Renal pelvis (tissue), 1 donor: ENCODE measurements at regions not wholly inside any gene's neighbourhood (a gene's known extent, or its start where the extent isn't known, plus 50 kb on each side); places are given as distances from the start of the nearest gene placed in this dataset.
"Not testable (repeated sequence)": the region's sequence is repeated elsewhere in the genome, so short reads cannot be mapped to it uniquely, and the experiment has no call there.

ENCODE experiments used
- DNase-seq: peaks from one replicate; pipeline ENCODE4 v3.0.0-alpha.2; 2013

DNA sequence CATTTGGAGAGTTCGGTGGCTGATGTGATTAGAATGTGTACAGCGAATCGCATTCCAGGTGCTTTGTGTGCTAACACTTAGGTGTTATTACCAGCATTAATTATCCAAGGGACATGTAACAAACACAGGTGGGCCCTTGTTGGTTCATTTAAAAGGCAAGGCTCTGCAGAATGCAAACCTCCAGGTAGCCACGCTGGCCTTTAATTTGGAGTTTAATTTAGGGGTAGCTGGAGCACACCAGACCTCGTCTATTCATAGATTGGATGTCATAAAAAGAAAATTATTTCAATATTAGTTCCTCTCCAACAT, 191.1 kb downstream of the MAT2B start:
- DNase-seq = no peak

DNA sequence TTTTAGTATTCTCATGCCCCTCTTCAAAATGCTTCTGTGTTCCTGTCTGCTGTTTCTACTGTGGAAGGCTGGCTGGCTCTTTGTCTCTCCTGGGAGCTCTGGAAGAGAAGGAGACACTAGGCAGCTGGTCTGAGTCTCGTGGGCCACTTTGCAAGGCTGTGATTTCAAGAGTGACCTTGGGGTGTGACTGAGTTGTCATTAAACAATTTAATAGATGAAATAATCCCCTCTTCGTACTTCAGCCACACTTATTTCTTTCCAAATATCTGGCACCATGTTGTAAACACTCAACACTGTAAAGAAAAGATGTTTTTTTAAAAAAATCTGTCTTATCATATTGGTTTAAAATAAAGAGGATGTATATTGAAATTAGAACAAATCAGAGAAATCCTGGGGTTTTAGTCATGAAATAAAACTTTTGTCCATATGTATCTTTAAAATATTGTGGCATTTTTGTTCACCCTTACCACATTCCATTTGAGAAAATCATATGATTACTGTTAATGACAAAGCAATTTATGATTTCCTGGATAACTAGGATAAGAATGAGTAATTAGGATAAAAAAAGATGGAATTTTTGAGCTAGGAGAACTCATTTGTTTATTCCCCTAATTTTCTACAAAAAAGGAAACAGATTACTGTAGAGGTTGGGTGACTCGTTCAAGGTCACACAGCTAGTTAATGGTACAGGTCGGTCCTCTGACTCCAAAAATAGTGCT, 200.8 kb downstream of the MAT2B start:
- DNase-seq = no peak

DNA sequence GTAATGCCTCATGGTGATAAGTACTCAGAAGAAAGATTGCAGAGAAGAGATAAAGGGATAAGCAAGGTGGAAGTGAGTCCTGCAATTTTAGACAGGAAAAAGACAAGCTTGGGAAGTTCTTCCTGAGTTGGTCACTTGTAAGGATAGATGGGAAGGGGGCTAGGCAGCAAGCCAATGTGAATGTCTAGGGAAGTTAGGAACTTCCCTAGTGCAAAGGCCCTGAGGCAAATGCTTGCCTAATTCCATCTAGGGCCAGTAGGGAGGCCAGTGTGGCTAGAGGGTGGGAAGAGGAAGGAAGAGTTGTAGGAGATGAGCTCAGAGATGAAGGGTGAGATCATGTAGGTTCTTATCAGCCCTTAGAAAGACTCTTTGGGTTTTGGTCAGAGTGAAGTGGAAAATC, 206.6 kb downstream of the MAT2B start:
- DNase-seq = no peak

DNA sequence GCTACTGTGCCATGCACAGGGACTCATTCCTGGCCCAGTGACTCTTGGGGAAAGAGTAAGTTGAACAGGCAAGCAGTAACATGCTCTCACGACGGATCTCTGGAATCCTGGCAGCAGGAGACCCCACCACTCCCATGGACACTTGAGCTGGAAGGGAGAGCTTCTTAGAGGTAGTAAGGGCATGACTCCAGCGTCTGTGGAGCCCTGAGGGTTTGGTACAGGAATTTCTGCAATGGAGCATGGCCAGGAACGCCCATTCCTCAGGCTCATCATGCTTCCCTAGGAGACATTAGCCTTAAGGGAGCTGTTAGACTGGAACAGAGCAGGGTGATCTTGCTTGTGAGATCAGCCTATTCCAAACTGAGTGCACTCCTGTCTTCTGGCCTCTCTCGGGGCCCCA, 212.9 kb downstream of the MAT2B start:
- DNase-seq = no peak

DNA sequence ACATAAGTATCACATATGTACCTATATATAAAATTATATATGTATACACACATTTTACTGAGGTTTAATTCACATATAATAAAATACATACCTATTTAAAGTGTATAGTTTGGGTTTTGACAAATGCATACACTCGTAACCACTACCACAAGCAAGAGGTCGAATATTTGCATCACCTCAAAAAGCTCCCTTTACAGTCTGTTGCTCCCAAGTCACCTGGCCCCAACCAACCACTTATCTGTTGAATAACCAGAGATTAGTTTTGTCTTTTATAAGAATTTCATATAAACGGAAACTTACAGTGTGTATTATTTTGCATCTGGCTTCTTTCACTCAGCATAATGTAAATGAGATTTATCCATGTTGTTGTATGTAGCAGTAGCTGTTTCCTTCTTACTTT, 218.9 kb downstream of the MAT2B start:
- DNase-seq = no peak

DNA sequence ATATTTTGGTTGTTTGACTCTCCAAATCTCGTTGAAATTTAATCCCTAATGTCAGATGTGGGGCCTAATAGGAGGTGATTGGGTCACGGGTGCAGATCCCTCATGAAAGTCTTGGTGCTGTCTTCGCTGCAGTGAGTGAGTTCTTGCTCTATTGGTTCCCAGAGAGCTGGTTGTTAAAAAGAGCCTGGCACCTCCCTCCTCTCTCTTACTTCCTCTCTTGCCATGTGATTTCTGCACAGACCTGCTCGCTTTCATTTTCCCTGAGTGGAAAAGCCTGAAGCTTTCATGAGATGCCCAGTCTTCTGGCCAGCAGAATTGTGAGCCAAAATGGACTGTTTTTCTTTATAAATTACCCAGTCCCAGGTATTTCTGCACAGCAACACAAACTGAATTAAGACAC, 221.6 kb downstream of the MAT2B start:
- no peak for DNase-seq

DNA sequence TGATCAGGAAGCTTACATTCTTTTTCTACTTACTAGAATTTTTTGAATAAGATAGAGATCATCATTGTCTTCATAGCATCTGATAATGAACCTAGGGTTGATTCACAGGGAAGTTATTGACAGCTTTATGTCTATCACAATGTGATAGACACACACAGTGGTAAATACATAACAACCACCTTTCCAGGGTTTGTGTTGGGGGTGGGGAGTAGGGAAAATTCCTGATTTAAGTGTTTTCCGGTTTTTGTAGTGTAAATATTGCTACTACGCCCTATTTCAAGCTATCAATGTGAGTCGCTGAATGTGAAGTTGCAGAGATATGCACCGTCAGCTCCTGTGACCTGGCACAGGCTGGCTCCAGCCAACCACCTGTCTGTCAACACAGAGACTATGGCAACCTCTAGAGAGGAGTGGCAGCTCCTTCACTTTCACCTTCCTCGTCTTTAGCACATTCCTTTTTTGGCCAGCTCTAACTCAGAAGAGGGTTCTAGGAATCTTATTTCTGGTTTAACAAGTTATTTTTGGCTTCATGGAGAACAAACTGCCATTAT, 224.9 kb downstream of the MAT2B start:
- DNase-seq = no peak

DNA sequence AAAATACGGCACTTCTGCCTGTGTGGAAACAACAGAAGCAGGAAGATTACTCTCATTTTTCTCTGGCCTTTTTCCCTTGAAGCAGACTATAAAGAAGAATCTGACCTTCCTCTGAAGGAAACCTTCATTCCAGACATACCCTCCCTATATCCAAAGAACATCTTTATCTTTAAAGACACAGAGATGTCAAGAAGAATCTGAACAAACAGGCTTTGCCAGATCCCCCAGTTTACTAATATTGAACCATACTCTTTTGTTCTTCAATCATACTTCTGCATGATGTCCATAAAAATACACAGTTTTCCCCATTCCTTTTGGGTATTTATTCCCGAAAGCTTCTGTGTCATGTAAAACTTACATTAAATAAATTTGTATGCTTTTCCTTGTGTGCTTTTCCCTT, 225.8 kb downstream of the MAT2B start:
- no peak for DNase-seq

DNA sequence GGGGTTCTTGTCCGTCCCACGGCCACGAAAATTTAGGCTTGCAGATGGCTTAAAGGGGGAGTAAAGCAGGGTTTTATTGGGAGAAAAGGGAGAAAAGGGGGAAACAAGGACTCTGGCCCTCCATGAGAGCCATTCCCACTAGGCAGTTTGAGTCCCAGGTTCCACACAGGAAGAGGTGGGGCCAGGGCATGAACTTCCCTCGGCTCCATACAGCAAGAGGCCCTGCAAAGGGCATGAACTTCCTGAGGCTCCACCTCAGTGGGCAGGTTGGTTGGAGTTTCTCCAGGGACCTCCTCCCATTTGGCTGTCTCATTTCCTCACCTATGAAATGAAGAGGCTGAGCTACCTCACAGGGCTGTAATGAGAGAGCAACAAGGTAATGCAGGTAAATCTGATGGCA, 229.7 kb downstream of the MAT2B start:
- no peak for DNase-seq

DNA sequence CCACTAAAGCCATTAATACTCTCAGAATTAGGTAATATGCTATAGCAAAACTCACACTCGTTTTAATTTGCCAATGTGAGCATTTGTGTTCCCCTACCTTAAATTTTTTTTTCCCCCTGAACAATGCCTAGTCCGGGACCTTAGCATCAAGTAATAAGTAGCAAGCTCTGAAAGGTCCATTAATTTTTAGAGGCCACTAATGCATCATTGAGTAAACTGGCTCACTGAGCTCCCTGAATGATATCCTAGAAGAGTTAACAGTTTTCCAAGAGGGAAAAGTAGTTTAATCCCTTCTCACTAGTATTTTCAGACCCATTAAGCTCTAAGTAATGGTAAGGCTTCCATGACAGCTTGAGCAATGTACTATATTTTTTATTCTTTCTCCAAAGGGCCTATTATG, 242.2 kb downstream of the MAT2B start:
- peak; percentile 24 for DNase-seq

DNA sequence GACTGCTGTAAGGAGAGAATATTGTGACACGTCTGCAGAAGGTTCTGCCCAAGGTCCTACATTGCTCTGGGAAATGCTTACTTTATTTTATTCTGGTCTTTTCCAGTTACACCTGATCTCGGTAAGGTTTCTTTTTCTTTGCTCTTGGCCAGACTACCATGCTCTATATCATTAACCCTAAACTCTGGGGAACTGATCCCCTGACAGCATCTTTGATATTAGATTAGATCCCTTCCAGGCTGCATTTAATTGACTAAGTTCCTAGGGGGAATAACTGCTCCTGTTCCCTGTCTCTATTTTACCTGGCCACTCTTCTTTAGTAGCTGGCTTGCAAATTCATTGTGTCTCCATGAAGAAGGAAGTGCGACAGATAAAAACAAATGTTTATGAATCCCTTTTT, 243.5 kb downstream of the MAT2B start:
- DNase-seq = no peak

DNA sequence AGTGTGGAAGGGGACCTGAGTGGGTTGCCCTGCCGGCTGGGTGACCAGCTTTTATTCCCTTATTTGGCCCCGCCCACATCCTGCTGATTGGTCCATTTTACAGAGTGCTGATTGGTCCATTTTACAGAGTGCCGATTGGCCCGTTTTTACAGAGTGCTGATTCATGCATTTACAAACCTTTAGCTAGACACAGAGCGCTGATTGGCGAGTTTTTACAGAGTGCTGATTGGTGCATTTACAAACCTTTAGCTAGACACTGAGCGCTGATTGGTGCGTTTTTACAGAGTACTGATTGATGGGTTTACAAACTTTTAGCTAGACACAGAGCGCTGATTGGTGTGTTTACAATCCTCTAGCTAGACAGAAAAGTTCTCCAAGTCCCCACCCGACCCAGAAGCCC, 245.0 kb downstream of the MAT2B start:
- DNase-seq = not testable (repeated sequence)

DNA sequence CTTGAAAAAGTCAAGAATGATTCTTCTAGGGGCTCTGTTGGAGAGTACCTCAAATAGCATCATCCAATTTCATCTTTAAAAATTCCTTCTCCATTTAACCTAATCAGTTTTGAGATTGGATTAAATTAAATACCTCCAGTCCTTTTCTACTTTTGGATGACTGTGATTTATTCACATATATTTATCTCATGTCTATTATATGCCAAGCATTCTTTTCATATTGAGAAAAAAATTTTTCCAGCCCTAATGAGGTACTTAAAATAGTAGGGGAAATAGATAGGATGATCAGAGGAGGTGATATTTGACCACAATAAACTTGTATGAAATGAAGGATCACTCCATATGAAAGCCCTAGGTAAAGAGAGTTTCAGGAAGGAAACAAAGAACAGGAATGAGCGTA, 250.1 kb downstream of the MAT2B start:
- no peak for DNase-seq

DNA sequence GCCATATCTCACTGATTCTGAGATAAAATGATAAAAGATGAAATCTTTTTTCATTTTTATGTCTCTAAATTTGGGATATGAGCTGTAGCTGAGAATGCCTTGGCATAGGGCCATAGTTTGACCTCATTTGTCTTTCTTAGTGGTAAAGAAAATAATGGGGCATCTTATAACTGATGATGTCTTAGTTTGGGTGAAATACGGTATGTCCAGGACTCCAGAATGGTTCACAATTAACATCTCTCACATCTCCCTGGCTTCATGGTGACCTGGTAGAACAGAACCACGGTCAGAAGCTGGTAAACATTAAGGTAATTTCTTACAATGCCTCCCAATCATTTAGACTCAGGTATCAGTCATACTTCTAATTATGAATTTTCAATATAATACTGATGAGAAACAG, 250.8 kb downstream of the MAT2B start:
- DNase-seq = no peak

DNA sequence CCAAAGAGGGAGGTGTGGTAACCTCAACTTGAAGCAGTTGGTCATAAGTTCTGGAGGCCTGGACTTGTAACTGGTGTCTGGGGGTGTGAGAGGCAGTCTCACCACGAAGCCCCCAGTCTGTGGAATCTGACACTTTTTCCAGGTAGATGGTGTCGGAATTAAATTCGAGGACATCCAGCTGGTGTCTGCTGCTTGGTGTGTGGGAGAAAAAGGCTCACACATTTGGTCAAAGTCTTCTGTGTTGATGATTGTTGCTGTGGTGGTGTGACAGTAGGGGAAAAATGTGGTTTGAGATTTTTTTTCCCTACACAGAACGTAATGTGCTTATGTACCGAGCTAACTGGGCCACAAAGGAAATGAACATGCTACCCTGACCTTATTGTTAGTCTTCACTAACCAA, 251.9 kb downstream of the MAT2B start:
- no peak for DNase-seq

DNA sequence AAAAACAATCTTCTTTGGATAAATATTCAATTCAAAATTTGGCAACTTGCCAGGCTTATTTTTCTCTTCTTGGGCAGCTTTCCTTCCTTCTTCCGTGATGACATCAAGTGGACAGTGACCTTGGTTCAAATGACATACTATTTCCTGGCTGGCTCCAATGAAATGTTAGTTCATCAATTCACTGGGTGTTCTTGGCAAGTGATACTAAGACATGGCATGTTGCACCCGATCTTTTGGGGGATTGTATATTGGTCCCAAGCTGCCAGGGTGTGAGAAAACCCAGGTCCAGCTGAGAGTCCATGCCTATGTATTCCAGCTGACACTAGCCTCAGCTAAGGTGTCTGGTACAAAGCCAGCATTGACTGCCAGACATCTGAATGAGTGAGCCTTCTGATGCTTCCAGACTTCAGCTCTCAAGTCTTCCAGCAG, 252.9 kb downstream of the MAT2B start:
- no peak for DNase-seq

DNA sequence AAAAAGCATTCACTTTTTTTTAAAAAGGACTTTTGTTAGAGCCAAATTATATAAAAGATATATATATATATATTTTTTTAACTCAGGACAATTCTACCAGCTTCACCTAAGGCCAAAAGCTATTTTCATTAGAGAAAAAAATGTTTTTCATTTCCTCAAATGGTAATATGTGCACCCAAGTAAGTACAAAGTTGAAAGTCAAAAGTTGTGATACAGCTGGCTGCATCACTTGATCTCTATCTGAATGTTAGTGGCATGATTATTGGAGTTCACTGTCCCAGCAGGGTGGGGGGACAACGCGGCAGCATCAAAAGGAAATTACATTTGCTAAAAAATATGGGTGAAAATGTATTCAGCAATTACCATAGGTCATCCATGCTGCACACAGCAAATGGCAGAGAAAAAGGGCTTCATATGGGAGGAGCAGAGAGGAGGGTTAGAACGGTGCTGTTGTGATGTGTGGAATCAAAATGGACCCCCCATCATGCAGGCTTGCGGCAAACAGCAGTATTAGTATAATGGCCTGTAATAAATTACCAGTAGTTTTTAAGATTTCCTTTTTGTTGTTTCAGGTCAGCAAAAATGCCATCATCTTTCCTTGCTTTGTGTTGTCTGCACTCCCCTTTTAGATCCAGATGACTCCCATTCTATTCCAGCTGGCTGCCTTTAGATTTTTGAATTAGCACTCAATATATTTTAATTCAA, 253.7 kb downstream of the MAT2B start:
- DNase-seq = no peak

DNA sequence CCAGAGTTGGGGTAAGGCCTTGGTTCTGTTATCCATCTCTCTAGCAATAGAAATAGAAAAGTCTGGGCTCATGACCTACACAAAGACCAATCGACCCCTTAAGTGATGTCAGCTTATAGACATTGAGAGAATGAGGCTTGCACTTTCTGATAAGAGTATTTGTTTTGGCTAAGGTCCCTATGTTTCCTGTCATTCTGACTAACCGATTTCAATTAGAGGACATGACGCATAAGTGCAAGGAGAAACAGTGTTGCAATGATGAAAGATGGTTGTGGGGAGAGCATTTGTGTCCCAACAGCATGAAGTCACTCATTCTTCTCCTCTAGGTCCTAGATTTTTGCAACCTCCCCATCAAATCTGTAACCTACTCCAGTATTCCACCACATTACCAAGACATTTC, 255.1 kb downstream of the MAT2B start:
- DNase-seq = no peak

DNA sequence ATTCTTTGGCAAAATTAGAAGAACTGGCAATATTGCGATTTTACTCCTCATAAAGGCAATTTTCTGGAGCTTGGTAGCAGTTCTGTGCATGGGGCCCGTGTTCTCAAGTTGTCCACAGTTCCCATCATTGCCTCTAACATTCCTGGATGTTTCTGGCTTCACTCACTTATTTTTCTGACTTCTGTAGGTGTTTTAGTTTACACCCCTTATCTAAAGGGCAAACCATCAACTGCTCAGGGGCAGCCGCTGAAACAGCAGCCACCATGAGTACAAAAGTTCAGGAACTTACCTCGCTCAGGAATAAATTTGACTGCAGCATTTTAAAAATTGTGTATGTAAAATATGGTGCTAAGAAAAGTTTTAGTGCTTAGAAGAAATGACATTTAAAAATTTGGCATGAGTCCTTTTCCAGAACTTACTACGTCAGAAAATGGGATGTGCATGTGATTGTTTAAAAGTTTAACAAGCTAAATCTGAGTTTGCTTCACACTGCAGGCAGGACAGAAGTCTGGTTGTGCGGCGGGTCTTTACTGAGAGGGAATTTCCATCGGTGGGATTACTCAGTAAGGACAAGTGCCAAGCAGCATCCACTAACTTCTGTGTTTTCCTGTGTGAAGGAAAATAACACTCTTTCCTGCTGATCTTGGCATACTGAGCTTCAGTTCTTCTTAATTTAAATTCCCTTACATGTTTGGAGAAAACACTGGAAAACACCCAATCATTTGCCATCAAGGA, 261.7 kb downstream of the MAT2B start:
- DNase-seq = no peak

DNA sequence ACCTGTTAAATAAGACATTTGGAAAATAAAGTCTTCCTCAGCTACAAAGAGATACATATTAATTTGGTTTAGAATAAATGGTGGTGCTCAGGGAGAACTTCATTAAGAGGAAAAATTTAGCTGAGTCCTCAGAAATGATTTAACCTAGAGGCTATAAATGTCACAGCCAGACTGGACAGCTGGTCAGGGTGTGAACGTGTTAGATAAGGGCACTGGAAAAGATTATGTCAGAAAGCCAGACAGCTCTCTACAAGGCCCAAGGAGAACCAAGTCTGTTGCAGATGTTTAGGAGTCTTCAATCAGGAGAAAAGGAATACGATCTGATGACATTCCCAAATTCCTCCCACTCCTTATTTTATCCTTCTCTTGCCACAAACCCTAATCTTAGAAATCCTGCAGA, 265.2 kb downstream of the MAT2B start:
- DNase-seq = no peak

DNA sequence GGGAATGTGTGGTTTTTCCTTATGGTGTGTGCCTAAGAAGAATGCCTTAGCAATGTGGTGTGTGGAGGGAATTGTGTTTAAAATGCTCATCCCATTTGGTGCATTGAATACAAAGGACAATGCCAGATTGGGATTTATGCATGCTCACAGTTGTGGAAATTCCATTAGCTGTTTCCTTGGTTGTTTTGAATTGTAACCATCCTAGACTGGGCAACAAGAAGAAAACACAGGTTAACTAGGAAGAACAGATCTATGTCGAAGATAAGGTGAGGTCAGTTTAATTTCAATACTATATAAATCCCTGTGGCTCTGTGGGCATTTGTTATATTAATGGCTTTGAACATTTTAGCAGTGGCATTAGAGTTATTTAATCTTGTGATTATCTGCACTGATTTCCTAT, 266.8 kb downstream of the MAT2B start:
- no peak for DNase-seq

DNA sequence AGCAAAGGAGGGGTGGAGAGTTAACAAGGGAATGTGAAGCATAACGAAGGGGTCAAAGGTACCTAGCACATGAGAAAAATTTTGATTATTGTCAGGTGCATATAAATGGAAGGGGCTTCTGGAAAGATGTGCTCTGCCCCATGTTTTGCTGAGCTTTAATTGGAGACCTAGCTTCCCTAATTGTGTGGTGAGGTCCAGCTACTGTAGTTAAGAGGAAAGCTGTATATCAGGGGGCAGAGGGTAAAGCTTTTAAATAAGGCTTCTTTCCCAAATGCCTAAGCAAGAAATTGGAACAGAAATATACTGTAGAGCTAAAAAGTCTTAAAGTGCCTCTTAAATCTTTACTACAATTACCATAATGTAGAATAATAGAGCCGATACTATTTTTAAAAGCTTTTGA, 267.2 kb downstream of the MAT2B start:
- DNase-seq = no peak

DNA sequence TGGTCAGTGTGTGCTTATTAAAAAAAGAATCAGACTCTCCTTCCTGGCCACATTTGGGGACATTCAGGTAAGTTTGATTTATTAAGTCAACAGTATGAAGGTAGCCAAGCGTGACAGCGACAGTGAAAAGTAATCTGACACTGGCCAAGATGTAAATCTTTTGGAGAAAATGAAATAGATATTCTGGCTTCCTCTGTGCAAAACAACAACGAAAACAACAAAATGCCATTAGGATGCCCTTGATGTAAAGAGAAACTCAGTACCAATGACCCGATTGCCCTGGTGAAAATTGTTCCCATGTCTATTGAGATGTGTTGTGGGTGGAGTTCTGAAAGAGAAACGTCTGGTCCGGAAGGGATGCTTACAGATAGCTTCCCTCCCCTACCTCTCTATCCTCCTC, 267.8 kb downstream of the MAT2B start:
- DNase-seq = peak; percentile 70
